ENCODE measurements at regions not wholly inside any gene's neighbourhood (a gene's known extent, or its start where the extent isn't known, plus 50 kb on each side); places are given as distances from the start of the nearest gene placed in this dataset.

DNA sequence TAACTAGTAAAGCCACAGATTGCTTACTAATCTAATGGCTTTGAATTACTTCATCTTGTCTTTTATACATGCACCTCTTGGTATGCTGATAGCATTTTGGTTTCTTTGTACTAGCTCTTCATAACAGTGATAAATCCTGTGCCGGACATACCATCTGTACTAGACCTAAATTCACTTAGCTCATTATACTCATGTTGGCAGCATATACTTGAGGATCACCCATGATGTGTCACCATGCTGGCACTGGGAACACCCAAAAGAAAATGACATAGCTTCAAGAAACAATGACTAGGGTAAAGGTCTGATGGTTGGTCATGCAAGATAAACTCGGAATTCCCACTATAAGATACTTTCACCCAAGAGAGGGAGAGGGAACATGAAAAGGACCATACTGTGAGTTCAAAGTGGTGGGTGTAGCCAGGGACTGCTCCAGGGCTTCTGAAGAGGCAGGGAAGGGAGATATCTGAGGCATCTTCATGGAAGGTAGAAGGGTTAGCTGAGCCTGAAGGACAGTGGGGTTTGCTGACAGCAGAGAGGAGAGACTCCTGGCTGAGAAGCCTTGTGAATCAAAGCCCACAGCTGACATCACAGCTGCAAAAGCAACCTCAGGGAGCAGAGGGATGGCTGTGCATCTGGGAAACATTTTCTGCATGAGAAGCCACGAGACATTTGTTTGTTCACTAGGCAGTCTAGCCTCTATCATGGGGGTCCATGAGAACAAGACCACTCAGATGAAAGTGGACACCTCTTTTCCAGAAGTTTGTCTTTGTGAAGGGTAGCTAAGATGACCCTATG lies 314.2 kb downstream of the RAB28 start:
- Histone ChIP-seq H2AFZ (no peak overlapping the region), H3K4me3 (no peak overlapping the region), H4K20me1 (replicated peaks; ENCODE audit: insufficient read depth) (no peaks in the 10 kb centered on the region; the same call in 1 of the 2 replicates), H3F3A (replicated peaks; ENCODE audit: low read depth) (no peaks in the 10 kb centered on the region), H3K4me2 (no peak overlapping the region), H3K27me3 (ENCODE audit: insufficient read depth) (no peaks in the 10 kb centered on the region), H3K36me3 (ENCODE audit: insufficient read depth) (no peaks in the 10 kb centered on the region), H3K79me2 (replicated peaks; ENCODE audit: insufficient read depth) (no peaks in the 10 kb centered on the region), H3K4me1 (ENCODE audit: insufficient read depth) (no peaks in the 10 kb centered on the region), H3K9me2 (ENCODE audit: insufficient read depth) (no peaks in the 10 kb centered on the region; the same call in 1 of the 2 replicates), H3K27ac (ENCODE audit: low read depth) (no peak overlapping the region)
- Mint-ChIP-seq H3K36me3 (ENCODE audit: low read depth) (no peaks in the 10 kb centered on the region), H3K4me1 (no peaks in the 10 kb centered on the region; the same call in 2 of the 3 replicates), H3K27me3 (ENCODE audit: insufficient read depth, low read depth, poor library complexity) (peaks cover 5% of the 10 kb centered on the region), H3K9me3 (no peaks in the 10 kb centered on the region), H3K27ac (no peak overlapping the region), H3K4me3 (no peak overlapping the region)
- DNase-seq (ENCODE audit: low spot score) (no peak), ATAC-seq (no peak)
- TF ChIP-seq, protein P1, sequence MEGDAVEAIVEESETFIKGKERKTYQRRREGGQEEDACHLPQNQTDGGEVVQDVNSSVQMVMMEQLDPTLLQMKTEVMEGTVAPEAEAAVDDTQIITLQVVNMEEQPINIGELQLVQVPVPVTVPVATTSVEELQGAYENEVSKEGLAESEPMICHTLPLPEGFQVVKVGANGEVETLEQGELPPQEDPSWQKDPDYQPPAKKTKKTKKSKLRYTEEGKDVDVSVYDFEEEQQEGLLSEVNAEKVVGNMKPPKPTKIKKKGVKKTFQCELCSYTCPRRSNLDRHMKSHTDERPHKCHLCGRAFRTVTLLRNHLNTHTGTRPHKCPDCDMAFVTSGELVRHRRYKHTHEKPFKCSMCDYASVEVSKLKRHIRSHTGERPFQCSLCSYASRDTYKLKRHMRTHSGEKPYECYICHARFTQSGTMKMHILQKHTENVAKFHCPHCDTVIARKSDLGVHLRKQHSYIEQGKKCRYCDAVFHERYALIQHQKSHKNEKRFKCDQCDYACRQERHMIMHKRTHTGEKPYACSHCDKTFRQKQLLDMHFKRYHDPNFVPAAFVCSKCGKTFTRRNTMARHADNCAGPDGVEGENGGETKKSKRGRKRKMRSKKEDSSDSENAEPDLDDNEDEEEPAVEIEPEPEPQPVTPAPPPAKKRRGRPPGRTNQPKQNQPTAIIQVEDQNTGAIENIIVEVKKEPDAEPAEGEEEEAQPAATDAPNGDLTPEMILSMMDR (conservative IDR thresholded peaks at IDR 0.05; ENCODE audit: low read depth in 2 of 2): no peak
- no peak for TF ChIP-seq JUNB (IDR thresholded peaks at IDR 0.05; ENCODE audit: unreplicated experiment)
- TF ChIP-seq EZH2 (IDR thresholded peaks at IDR 0.05; ENCODE audit: low read depth, unreplicated experiment): no peak

DNA sequence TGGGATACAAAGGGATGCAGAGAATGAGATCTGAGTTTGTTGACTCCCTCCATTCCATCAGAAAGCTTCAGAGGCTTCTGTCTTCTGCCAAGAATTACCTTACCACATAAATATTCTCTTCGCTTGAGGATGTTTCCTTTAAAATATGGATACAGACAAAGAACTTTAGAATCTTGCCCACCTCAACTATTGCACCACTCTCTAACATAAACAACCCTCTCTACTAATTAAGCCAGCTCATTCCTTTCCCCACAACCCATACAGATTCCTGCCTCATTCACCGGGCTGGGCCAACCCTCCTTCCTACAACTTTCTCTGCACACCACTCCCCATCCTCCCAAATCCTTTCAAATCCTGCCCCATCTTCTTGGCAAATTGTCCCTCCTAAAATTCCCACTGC lies 315.8 kb downstream of the RAB28 start:
- Histone ChIP-seq H3K4me3 (no peak overlapping the region), H3K27ac (ENCODE audit: low read depth) (no peak overlapping the region), H3K9me2 (ENCODE audit: insufficient read depth) (no peaks in the 10 kb centered on the region), H3F3A (replicated peaks; ENCODE audit: low read depth) (no peaks in the 10 kb centered on the region), H3K4me1 (ENCODE audit: insufficient read depth) (no peaks in the 10 kb centered on the region), H2AFZ (no peak overlapping the region), H4K20me1 (replicated peaks; ENCODE audit: insufficient read depth) (no peaks in the 10 kb centered on the region; the same call in 1 of the 2 replicates), H3K79me2 (replicated peaks; ENCODE audit: insufficient read depth) (no peaks in the 10 kb centered on the region), H3K36me3 (ENCODE audit: insufficient read depth) (no peaks in the 10 kb centered on the region), H3K27me3 (ENCODE audit: insufficient read depth) (no peaks in the 10 kb centered on the region), H3K4me2 (no peak overlapping the region)
- Mint-ChIP-seq H3K9me3 (no peaks in the 10 kb centered on the region), H3K4me3 (no peak overlapping the region), H3K27me3 (ENCODE audit: insufficient read depth, low read depth, poor library complexity) (peaks cover 5% of the 10 kb centered on the region), H3K27ac (no peak overlapping the region), H3K36me3 (ENCODE audit: low read depth) (no peaks in the 10 kb centered on the region), H3K4me1 (no peaks in the 10 kb centered on the region; the same call in 2 of the 3 replicates)
- ATAC-seq (no peak), DNase-seq (ENCODE audit: low spot score) (no peak)
- no peak for TF ChIP-seq STAT1 (IDR thresholded peaks at IDR 0.05; ENCODE audit: unreplicated experiment)
- no peak for TF ChIP-seq NANOG (IDR thresholded peaks at IDR 0.05; ENCODE audit: borderline replicate concordance)
- no peak for TF ChIP-seq EZH2 (IDR thresholded peaks at IDR 0.05; ENCODE audit: low read depth, unreplicated experiment)
- TF ChIP-seq EZH2phosphoT487 (IDR thresholded peaks at IDR 0.05; ENCODE audit: unreplicated experiment): no peak
- TF ChIP-seq, protein P2, sequence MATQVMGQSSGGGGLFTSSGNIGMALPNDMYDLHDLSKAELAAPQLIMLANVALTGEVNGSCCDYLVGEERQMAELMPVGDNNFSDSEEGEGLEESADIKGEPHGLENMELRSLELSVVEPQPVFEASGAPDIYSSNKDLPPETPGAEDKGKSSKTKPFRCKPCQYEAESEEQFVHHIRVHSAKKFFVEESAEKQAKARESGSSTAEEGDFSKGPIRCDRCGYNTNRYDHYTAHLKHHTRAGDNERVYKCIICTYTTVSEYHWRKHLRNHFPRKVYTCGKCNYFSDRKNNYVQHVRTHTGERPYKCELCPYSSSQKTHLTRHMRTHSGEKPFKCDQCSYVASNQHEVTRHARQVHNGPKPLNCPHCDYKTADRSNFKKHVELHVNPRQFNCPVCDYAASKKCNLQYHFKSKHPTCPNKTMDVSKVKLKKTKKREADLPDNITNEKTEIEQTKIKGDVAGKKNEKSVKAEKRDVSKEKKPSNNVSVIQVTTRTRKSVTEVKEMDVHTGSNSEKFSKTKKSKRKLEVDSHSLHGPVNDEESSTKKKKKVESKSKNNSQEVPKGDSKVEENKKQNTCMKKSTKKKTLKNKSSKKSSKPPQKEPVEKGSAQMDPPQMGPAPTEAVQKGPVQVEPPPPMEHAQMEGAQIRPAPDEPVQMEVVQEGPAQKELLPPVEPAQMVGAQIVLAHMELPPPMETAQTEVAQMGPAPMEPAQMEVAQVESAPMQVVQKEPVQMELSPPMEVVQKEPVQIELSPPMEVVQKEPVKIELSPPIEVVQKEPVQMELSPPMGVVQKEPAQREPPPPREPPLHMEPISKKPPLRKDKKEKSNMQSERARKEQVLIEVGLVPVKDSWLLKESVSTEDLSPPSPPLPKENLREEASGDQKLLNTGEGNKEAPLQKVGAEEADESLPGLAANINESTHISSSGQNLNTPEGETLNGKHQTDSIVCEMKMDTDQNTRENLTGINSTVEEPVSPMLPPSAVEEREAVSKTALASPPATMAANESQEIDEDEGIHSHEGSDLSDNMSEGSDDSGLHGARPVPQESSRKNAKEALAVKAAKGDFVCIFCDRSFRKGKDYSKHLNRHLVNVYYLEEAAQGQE (IDR thresholded peaks at IDR 0.05; ENCODE audit: unreplicated experiment): no peak
- TF ChIP-seq, protein P3, sequence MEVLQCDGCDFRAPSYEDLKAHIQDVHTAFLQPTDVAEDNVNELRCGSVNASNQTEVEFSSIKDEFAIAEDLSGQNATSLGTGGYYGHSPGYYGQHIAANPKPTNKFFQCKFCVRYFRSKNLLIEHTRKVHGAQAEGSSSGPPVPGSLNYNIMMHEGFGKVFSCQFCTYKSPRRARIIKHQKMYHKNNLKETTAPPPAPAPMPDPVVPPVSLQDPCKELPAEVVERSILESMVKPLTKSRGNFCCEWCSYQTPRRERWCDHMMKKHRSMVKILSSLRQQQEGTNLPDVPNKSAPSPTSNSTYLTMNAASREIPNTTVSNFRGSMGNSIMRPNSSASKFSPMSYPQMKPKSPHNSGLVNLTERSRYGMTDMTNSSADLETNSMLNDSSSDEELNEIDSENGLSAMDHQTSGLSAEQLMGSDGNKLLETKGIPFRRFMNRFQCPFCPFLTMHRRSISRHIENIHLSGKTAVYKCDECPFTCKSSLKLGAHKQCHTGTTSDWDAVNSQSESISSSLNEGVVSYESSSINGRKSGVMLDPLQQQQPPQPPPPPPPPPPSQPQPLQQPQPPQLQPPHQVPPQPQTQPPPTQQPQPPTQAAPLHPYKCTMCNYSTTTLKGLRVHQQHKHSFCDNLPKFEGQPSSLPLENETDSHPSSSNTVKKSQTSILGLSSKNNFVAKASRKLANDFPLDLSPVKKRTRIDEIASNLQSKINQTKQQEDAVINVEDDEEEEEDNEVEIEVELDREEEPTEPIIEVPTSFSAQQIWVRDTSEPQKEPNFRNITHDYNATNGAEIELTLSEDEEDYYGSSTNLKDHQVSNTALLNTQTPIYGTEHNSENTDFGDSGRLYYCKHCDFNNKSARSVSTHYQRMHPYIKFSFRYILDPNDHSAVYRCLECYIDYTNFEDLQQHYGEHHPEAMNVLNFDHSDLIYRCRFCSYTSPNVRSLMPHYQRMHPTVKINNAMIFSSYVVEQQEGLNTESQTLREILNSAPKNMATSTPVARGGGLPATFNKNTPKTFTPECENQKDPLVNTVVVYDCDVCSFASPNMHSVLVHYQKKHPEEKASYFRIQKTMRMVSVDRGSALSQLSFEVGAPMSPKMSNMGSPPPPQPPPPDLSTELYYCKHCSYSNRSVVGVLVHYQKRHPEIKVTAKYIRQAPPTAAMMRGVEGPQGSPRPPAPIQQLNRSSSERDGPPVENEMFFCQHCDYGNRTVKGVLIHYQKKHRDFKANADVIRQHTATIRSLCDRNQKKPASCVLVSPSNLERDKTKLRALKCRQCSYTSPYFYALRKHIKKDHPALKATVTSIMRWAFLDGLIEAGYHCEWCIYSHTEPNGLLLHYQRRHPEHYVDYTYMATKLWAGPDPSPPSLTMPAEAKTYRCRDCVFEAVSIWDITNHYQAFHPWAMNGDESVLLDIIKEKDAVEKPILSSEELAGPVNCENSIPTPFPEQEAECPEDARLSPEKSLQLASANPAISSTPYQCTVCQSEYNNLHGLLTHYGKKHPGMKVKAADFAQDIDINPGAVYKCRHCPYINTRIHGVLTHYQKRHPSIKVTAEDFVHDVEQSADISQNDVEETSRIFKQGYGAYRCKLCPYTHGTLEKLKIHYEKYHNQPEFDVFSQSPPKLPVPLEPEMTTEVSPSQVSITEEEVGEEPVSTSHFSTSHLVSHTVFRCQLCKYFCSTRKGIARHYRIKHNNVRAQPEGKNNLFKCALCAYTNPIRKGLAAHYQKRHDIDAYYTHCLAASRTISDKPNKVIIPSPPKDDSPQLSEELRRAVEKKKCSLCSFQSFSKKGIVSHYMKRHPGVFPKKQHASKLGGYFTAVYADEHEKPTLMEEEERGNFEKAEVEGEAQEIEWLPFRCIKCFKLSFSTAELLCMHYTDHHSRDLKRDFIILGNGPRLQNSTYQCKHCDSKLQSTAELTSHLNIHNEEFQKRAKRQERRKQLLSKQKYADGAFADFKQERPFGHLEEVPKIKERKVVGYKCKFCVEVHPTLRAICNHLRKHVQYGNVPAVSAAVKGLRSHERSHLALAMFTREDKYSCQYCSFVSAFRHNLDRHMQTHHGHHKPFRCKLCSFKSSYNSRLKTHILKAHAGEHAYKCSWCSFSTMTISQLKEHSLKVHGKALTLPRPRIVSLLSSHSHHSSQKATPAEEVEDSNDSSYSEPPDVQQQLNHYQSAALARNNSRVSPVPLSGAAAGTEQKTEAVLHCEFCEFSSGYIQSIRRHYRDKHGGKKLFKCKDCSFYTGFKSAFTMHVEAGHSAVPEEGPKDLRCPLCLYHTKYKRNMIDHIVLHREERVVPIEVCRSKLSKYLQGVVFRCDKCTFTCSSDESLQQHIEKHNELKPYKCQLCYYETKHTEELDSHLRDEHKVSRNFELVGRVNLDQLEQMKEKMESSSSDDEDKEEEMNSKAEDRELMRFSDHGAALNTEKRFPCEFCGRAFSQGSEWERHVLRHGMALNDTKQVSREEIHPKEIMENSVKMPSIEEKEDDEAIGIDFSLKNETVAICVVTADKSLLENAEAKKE (CRISPR knock-in tag; IDR thresholded peaks at IDR 0.05): no peak
